Activated T-helper 17 cell treated with anti-CD3 and anti-CD28 coated beads, Interleukin-2, amount 50 U/mL, for 72 hours (primary cell): ENCODE measurements at regions not wholly inside any gene's neighbourhood (a gene's known extent, or its start where the extent isn't known, plus 50 kb on each side); places are given as distances from the start of the nearest gene placed in this dataset.

Experiments used
- ATAC-seq: fragments of 150-1000 bp; cut with Tn5 transposase; replicated peaks from 2 replicates; pipeline ENCODE4 v1.10.0; 2021; ENCODE audit warnings: mild to moderate bottlenecking, moderate library complexity
- H3K27ac Mint-ChIP-seq: one replicate; pipeline ENCODE4 v1.8.0; 2022; ENCODE audit warnings: mixed read lengths
- H3K27me3 Mint-ChIP-seq: one replicate; pipeline ENCODE4 v1.8.0; 2022; ENCODE audit warnings: mixed read lengths
- H3K36me3 Mint-ChIP-seq: one replicate; pipeline ENCODE4 v1.8.0; 2022; ENCODE audit warnings: low read depth, mild to moderate bottlenecking, mixed read lengths
- H3K4me1 Mint-ChIP-seq: one replicate; pipeline ENCODE4 v1.8.0; 2022; ENCODE audit warnings: mixed read lengths
- H3K4me3 Mint-ChIP-seq: one replicate; pipeline ENCODE4 v1.8.0; 2022; ENCODE audit warnings: mild to moderate bottlenecking, mixed read lengths
- H3K9me3 Mint-ChIP-seq: one replicate; pipeline ENCODE4 v1.8.0; 2022; ENCODE audit warnings: mixed read lengths

DNA sequence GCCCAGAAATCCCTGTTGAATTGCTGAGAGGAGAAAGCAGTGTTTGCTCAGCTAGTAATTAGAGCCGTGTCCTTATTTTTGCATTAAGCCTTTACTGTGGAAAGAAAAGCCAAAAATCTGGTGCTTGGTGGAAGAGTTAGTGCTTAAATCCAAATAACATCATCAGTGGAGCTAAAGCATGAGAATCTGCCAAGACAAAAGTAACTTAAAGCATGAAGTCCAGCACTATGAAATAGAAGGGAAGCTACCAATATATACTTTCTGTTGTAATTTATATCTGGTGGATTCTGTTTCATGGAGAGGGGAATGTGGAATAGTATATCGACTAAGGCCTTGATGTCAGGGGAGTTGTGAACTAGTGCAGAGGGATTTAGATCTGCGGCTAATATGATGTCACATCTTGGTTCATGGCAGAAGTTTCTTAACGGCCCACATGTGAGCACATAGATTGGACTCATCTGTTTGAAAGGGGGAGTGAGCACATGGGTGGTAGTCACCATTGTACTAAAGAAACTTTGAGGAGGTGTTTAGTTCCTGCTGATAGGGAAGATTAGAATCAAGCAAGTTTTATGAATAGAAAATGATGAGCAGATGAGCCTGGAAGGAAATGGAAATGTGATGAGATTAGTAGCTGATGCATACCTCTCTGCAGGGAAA lies 224.4 kb upstream of the MTNR1B start:
- no peak for ATAC-seq
- Mint-ChIP-seq H3K27me3 (no peaks in the 10 kb centered on the region), H3K36me3 (no peaks in the 10 kb centered on the region), H3K4me3 (no peak overlapping the region), H3K9me3 (peaks cover 3% of the 10 kb centered on the region), H3K4me1 (no peaks in the 10 kb centered on the region), H3K27ac (no peak overlapping the region)

DNA sequence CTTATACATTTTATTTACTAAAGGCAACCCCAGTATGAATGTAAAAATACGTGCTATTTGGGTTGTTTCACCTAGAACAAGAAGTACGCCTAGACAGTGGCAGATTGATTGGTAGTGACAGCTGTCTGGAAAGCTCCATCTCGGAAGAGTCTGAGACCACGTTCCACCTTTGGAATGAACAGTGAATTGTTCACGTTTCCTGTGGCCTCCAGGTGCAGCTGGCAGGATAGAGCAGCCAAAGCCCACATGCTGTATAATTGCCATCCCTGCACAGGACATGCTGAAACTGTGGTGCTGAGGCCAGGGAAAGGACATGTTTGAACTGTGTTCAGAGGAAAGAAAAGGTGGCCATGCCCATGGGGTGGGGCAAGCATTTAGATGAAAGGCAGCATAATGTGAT lies 218.7 kb upstream of the MTNR1B start:
- Mint-ChIP-seq H3K36me3 (no peaks in the 10 kb centered on the region), H3K4me3 (no peak overlapping the region), H3K4me1 (no peaks in the 10 kb centered on the region), H3K27me3 (no peaks in the 10 kb centered on the region), H3K27ac (no peak overlapping the region), H3K9me3 (peaks cover 3% of the 10 kb centered on the region)
- ATAC-seq = no peak

DNA sequence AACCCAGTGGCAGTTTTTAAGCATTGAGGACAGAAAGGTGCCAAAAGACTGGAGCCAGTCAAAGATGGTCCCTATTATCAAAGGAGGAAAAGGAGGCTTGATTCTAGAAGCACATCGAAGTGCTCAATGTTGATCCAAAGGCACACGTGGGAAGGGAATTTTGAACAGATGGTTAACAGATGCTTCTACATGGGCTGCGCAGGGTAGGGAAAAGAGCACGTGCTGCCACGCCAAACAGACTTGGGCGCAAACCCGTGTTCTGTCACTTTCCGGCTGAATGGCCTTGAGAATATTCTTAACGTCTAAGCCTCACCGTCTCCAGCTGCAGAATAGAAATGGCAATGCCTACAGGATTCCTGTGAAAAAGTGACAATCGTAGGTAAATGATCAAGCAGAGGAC lies 217.9 kb upstream of the MTNR1B start:
- Mint-ChIP-seq H3K36me3 (no peaks in the 10 kb centered on the region), H3K4me1 (no peaks in the 10 kb centered on the region), H3K4me3 (no peak overlapping the region), H3K27me3 (no peaks in the 10 kb centered on the region), H3K9me3 (peaks cover 3% of the 10 kb centered on the region), H3K27ac (no peak overlapping the region)
- no peak for ATAC-seq

DNA sequence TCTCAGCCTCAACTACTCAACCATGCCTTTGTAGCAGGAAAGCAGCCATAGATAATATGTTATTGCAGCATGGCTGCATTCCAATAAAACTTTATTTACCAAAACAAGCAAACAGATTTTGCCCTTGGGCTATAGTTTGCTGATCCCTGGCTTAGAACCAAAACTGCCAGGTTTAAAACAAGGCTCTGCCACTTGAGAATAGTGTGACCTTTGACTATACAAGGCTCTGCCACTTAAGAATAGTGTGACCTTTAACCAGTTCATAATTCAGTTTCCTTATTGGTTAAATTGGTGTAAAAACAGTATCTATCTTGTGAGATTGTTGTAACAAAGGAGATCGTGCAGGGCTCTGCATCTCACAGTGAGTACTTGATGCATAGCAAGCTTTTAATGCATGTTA lies 217.3 kb upstream of the MTNR1B start:
- Mint-ChIP-seq H3K9me3 (peaks cover 3% of the 10 kb centered on the region), H3K4me1 (no peaks in the 10 kb centered on the region), H3K36me3 (no peaks in the 10 kb centered on the region), H3K27ac (no peak overlapping the region), H3K4me3 (no peak overlapping the region), H3K27me3 (no peaks in the 10 kb centered on the region)
- ATAC-seq = no peak

DNA sequence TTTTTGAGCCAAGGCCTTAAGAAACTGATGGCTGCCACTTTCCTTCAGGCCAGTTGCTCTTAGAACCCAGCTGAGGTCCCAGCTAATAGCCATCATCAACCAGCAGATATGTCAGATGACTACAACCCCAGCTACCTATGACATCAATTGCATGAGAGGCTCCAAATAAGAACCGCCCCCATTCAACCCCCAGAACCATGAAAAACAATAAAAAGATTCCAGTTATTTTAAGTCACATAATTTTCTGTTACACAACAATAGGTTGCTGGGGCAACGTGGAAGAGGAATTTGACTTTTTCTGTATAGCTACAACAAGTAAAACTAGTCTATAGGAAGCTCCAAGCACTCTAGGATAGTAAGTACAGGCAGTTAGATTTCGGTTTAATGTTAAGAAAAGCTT lies 216.3 kb upstream of the MTNR1B start:
- no peaks in the 10 kb centered on the region for H3K36me3 Mint-ChIP-seq
- no peaks in the 10 kb centered on the region for H3K4me1 Mint-ChIP-seq
- peaks cover 3% of the 10 kb centered on the region for H3K9me3 Mint-ChIP-seq
- H3K4me3 Mint-ChIP-seq = no peak overlapping the region
- no peaks in the 10 kb centered on the region for H3K27me3 Mint-ChIP-seq
- H3K27ac Mint-ChIP-seq = no peak overlapping the region
- ATAC-seq = no peak

DNA sequence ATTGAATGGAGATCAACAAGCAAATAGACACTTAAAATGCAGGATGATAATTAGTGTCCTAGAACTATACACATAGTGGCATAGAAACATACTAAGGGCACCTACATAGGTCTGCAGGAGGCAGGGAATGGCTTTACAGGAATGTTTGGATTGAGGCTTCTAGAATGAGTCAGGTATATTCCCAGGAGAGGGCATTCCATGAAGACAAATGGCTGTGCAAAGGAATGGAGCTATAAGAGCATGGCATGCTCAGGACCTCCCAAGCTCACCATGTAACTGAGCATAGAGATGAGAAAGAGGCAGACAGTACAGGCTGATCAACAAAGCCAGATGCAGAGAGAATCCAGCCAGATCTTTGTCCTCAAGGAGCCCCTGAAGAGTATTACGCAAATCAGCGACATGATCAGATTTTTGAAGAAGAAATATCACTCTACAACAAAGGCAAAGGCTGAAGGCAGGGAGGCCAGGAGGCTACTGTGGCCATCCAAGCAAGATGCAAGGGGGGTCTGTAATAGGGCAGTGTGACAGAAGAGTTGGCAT lies 211.1 kb upstream of the MTNR1B start:
- H3K9me3 Mint-ChIP-seq = no peaks in the 10 kb centered on the region
- H3K4me3 Mint-ChIP-seq = no peak overlapping the region
- no peak for ATAC-seq
- H3K27ac Mint-ChIP-seq = no peak overlapping the region
- H3K27me3 Mint-ChIP-seq = no peaks in the 10 kb centered on the region
- H3K36me3 Mint-ChIP-seq = no peaks in the 10 kb centered on the region
- H3K4me1 Mint-ChIP-seq = no peaks in the 10 kb centered on the region

DNA sequence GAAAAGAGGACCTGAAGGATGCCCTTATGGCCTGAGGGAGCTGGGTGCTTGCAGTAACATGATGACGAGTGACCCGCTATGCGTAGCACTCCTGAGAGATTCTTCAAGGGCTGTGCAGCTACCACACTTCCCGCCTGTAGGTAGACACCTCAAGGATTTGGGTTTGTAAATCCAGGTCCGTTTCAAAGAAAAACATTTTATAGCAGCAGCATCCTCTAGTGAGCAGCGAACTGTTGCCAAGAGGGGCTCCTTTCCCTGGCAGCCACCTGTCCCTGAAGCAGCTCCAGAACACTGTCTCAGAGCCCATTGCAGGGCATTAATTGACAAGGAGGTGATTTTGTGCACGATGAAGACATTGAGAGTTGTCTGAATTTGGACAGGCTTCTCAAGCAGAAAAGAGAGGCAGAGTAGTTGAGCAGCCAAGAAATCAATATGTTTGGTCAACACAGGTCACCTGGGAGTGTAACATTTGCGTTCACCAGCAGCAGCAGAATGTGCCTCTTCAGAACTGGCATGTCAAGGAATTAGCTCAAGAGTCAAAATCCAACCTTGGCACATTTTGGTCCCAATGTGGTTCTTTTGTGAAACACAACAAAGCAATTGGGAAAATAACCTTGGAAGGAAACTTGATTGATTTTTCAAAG lies 209.8 kb upstream of the MTNR1B start:
- no peak overlapping the region for H3K4me3 Mint-ChIP-seq
- H3K4me1 Mint-ChIP-seq = no peaks in the 10 kb centered on the region
- no peak for ATAC-seq
- no peak overlapping the region for H3K27ac Mint-ChIP-seq
- H3K9me3 Mint-ChIP-seq = no peaks in the 10 kb centered on the region
- no peaks in the 10 kb centered on the region for H3K36me3 Mint-ChIP-seq
- peaks cover 2% of the 10 kb centered on the region for H3K27me3 Mint-ChIP-seq

DNA sequence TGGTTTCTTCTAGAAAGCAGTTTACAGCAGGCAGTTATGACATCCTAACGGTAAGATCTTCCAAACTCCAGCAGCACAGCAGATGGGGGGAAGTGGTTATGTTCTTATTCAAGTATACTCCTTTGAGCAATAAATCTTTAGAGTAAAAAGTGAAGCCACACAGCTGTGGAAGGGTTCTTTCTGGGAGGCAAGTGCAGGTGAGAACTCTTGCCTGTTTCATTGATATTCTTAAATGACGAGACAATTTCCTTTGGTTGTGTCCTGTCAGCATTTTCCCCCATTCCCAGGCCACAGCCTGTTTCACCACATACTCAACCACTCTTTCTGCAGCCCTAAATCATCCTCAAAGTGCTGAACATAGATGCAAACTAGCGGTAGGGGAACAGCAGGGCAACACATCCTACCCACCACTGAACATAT lies 207.3 kb upstream of the MTNR1B start:
- Mint-ChIP-seq H3K4me3 (no peak overlapping the region), H3K27me3 (peaks cover 10% of the 10 kb centered on the region), H3K4me1 (no peaks in the 10 kb centered on the region), H3K36me3 (no peaks in the 10 kb centered on the region), H3K9me3 (no peaks in the 10 kb centered on the region), H3K27ac (no peak overlapping the region)
- ATAC-seq = no peak

DNA sequence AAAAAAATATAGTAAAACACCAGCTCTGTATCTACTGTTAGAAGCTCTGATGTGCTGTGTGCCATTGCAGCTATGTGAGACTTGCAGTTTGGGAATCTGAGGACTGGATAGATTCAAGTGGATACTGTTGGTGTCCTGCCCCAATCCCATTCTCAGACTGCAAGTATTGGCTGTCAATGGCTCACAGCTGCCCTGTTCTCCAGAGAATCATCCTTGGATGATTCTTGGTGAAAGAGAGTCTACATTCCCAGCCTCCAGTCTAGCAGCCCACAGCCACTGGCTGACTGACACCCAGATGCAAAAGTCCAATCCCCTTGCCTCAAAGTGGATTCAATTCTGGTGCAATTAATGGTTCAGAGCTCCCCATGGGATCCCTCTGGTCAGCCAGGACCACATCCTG lies 206.1 kb upstream of the MTNR1B start:
- no peak for ATAC-seq
- Mint-ChIP-seq H3K4me1 (no peaks in the 10 kb centered on the region), H3K4me3 (no peak overlapping the region), H3K36me3 (no peaks in the 10 kb centered on the region), H3K27ac (no peak overlapping the region), H3K9me3 (peaks cover under 1% of the 10 kb centered on the region), H3K27me3 (peaks cover 17% of the 10 kb centered on the region)

DNA sequence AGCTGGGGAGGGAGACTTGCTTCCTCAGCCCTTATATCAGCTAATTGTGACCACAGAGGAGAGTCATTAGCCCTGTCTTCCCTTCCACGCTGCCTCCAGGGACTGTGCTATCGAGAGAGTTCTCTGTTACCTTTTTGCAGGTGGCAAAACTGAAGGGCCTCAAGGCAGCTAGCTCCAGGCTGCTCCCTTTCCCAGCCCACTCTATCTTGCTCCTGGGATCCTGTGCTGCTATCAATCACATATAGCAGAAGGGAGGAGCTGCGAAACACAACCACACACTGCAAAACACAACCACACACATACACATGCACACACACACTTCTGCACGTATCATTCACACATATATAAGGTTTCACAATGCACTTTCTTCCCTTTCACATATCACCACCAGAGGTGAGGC lies 205.3 kb upstream of the MTNR1B start:
- no peak for ATAC-seq
- no peaks in the 10 kb centered on the region for H3K36me3 Mint-ChIP-seq
- H3K27ac Mint-ChIP-seq = no peak overlapping the region
- H3K27me3 Mint-ChIP-seq = peaks cover 20% of the 10 kb centered on the region
- H3K9me3 Mint-ChIP-seq = peaks cover 3% of the 10 kb centered on the region
- no peak overlapping the region for H3K4me3 Mint-ChIP-seq
- H3K4me1 Mint-ChIP-seq = no peaks in the 10 kb centered on the region

DNA sequence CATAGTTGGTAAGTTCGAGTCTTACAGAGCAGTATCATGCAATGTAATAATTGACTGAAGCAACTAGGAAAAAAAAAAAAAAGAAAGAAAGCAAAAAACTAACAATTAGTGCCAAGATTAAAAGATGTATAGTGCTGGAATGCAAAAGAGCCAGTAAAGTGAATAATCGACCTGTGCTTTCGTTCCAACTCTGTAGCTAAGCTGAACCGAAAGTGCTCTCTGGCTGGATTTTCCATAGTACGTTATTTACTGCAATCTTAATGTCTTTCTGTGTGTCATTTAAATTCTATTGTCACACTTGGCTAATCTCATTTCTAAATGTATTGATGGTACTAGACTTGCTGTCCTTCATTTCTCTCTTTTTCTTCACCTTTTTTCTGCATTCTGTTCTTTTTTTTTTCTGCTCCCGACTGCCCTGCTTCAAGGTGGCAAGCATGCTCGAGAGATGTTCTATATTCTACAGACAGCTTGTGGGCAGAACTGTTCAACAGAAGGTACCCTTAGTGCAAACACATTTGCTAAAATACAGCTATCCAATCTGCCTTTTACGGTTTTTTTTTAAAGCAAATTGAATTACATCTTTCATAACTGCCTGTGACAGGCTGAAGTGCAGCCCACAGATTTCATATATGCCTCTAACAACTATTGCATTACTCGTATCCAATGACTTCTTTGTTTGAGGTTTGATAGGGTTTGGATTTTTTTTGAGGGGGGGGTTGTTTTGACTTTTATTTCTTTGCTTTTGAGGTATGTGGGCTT lies 204.2 kb upstream of the MTNR1B start:
- Mint-ChIP-seq H3K36me3 (no peaks in the 10 kb centered on the region), H3K4me1 (no peaks in the 10 kb centered on the region), H3K27ac (no peak overlapping the region), H3K27me3 (peaks cover 20% of the 10 kb centered on the region), H3K4me3 (no peak overlapping the region), H3K9me3 (peaks cover 3% of the 10 kb centered on the region)
- ATAC-seq = no peak

DNA sequence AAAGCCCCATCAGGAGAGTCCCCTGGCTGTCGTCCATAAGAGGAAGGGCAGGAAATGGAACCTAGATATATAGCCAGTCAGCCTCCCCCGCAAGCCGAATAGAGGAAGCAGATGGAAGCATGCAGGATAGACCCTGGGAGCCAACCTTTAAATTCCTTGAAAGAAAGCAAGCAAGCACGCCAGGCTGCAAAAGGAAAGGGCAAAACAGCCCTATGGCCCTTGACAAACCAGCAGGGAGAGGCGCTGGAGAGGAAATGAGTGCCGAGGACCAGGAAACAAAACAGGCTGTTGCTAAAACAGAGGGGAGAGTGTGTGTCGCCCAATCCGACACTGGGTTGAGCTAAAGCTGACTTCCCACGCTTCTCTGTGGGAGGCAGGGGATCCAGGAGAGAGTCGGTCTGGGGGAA lies 203.5 kb upstream of the MTNR1B start:
- H3K4me3 Mint-ChIP-seq = no peak overlapping the region
- H3K27me3 Mint-ChIP-seq = peaks cover 23% of the 10 kb centered on the region
- no peaks in the 10 kb centered on the region for H3K36me3 Mint-ChIP-seq
- peaks cover 3% of the 10 kb centered on the region for H3K9me3 Mint-ChIP-seq
- H3K4me1 Mint-ChIP-seq = no peaks in the 10 kb centered on the region
- H3K27ac Mint-ChIP-seq = no peak overlapping the region
- ATAC-seq = no peak

DNA sequence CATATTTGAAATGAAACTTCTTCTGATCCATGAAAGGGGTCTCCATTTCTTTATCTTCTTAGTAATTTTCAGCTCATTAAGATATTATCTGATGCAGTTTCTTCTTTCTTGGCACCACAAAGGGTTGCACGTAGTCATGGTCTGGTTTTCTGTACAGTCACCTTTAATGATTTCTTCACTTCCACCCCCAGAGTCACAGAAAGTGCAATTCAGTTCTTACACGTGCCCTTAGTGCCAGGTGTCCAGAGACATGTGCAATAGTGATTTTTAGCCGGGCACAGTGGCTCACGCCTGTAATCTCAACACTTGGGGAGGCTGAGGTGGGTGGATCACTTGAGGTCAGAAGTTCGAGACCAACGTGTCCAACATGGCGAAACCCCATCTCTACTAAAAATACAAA lies 202.8 kb upstream of the MTNR1B start:
- H3K27ac Mint-ChIP-seq = no peak overlapping the region
- H3K9me3 Mint-ChIP-seq = peaks cover 3% of the 10 kb centered on the region
- peaks cover 30% of the 10 kb centered on the region for H3K27me3 Mint-ChIP-seq
- H3K4me1 Mint-ChIP-seq = no peaks in the 10 kb centered on the region
- H3K4me3 Mint-ChIP-seq = no peak overlapping the region
- no peak for ATAC-seq
- H3K36me3 Mint-ChIP-seq = no peaks in the 10 kb centered on the region

DNA sequence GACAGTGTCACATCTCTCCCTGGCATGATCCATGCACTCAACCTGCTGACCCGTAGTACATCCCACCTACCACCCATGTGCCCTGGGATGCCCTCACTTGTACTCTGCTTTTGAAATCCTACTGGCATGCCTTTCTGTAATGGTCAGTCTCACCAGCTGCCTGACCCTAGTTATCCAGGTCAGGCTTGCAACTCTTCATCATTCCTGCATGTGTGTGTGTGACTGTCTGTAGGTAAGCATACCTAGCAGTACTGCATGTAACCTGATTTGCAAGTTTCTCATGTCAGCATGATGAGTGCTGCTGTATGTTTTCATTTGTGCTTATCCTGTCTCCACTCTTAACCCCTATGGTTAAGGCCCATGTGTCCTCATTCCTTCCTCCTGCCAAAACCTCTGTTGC lies 202.0 kb upstream of the MTNR1B start:
- Mint-ChIP-seq H3K27ac (no peak overlapping the region), H3K4me3 (no peak overlapping the region), H3K27me3 (peaks cover 30% of the 10 kb centered on the region), H3K9me3 (peaks cover 3% of the 10 kb centered on the region), H3K4me1 (no peaks in the 10 kb centered on the region), H3K36me3 (no peaks in the 10 kb centered on the region)
- no peak for ATAC-seq
